ENCODE measurements at regions not wholly inside any gene's neighbourhood (a gene's known extent, or its start where the extent isn't known, plus 50 kb on each side); places are given as distances from the start of the nearest gene placed in this dataset.
"Not testable (repeated sequence)": the region's sequence is repeated elsewhere in the genome, so short reads cannot be mapped to it uniquely, and the experiment has no call there.

DNA sequence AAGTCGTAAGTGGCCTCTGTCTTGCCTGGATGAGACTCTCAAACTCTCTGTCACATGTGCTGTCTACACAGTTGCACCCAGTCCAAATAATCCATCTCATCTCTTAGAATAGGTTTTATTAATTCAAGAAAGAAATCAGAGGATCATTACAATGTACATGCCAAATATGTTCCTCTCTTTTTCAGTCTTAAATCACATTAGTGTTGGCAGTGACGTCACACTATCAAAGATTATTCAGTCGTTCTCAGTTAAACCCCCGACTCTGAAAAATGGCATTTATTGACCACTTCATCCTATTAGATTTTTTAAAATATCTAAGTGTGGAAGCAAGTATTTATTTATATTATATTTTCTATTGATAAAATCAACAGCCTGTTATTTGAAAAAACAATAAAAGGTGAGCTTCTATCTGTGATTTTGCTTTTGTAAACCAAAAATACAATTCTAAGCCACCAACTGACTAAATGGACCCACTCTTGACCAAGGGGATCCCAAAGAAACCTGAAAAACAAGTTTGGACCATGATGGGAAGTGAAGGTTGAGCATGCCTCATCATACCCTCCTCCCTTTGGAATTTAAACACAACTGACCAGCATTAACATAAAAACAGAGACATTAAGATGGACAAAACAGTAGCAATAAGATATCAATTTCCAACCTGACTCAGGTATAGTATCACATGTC is 1894.4 kb upstream of the LRRTM1 start:
- Histone ChIP-seq H3K9me3 (replicated peaks; ENCODE audit: control insufficient read depth, low read depth, low read length) (no peaks in the 10 kb centered on the region), H3K27ac (ENCODE audit: low read length) (no peak overlapping the region), H3K27me3 (ENCODE audit: control insufficient read depth, insufficient read depth, low read length) (no peaks in the 10 kb centered on the region), H3K4me3 (ENCODE audit: low read length) (no peak overlapping the region), H3K36me3 (ENCODE audit: control insufficient read depth, insufficient read depth, low read length) (no peaks in the 10 kb centered on the region), H3K4me1 (ENCODE audit: control insufficient read depth, insufficient read depth, low read length) (no peaks in the 10 kb centered on the region)
- no CpG with 5 or more reads among the region's 4 CpGs for WGBS (ENCODE audit: insufficient coverage)
- no peak for DNase-seq

DNA sequence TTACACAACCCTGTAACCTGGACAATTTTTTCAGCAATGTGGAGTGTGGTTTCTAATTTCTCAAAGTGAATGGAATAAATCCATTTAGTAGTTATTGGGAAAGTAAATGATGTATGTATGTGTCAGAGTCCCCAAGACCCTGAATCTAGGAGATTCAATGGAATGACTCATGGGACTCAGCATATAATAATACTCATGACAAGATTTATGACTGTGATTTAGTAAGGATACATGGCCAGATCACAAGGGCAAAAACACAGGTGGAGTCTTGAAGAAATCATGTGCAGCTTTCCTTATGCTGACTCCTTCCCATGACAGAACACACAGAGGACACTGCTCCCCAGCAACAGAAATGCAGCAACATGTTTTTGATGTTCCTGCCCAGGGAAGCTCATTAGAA is 1877.7 kb upstream of the LRRTM1 start:
- no peak overlapping the region for H3K4me3 ChIP-seq (ENCODE audit: low read length)
- no peak for DNase-seq
- H3K9me3 ChIP-seq (replicated peaks; ENCODE audit: control insufficient read depth, low read depth, low read length): no peaks in the 10 kb centered on the region
- no peak overlapping the region for H3K27ac ChIP-seq (ENCODE audit: low read length)
- no peaks in the 10 kb centered on the region for H3K27me3 ChIP-seq (ENCODE audit: control insufficient read depth, insufficient read depth, low read length)
- no peaks in the 10 kb centered on the region for H3K36me3 ChIP-seq (ENCODE audit: control insufficient read depth, insufficient read depth, low read length)
- H3K4me1 ChIP-seq (ENCODE audit: control insufficient read depth, insufficient read depth, low read length): no peaks in the 10 kb centered on the region

DNA sequence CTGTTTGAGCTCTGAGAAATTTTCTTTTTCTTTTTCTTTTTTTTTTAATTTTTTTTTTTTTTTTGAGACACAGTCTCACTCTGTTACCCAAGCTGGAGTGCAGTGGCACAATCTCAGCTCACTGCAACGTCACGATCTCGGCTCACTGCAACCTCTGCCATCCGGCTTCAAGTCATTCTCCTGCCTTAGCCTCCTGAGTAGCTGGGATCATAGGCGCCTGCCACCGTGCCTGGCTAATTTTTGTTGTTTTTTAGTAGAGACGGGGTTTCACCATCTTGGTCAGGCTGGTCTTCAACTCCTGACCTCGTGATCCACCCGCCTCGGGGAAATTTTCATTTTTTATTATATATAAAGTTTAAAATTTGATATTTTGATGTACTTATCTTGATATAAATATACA is 1870.7 kb upstream of the LRRTM1 start:
- DNase-seq; H3K4me3 ChIP-seq (ENCODE audit: low read length); H3K36me3 ChIP-seq (ENCODE audit: control insufficient read depth, insufficient read depth, low read length); H3K27me3 ChIP-seq (ENCODE audit: control insufficient read depth, insufficient read depth, low read length); H3K27ac ChIP-seq (ENCODE audit: low read length); H3K4me1 ChIP-seq (ENCODE audit: control insufficient read depth, insufficient read depth, low read length); H3K9me3 ChIP-seq (replicated peaks; ENCODE audit: control insufficient read depth, low read depth, low read length): not testable (repeated sequence)
- 92% methylated on average over 4 of the region's 10 CpGs for WGBS (ENCODE audit: insufficient coverage)

DNA sequence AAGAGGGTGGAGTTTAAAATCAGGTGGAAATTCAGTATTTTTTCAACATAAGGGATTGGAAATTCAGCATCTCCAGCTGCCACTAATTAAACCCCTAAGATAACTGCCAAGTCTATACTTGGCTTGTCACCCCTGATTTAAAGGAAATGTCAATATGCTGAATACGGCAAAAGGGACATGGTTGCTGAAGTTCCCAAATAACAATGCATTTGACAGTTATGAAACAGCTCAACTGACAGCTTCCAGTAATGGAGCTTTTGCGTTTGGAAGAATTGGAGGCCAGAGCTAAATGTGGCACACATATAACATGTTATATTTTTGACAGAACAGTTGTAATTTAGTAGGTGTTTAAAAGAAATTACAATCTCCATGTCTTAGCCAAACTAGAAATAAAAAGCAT is 1867.9 kb upstream of the LRRTM1 start:
- Histone ChIP-seq H3K27me3 (ENCODE audit: control insufficient read depth, insufficient read depth, low read length) (no peaks in the 10 kb centered on the region), H3K4me1 (ENCODE audit: control insufficient read depth, insufficient read depth, low read length) (no peaks in the 10 kb centered on the region), H3K36me3 (ENCODE audit: control insufficient read depth, insufficient read depth, low read length) (no peaks in the 10 kb centered on the region), H3K9me3 (replicated peaks; ENCODE audit: control insufficient read depth, low read depth, low read length) (no peaks in the 10 kb centered on the region), H3K4me3 (ENCODE audit: low read length) (no peak overlapping the region), H3K27ac (ENCODE audit: low read length) (no peak overlapping the region)
- no peak for DNase-seq
- WGBS (ENCODE audit: insufficient coverage): no CpG with 5 or more reads among the region's 2 CpGs

DNA sequence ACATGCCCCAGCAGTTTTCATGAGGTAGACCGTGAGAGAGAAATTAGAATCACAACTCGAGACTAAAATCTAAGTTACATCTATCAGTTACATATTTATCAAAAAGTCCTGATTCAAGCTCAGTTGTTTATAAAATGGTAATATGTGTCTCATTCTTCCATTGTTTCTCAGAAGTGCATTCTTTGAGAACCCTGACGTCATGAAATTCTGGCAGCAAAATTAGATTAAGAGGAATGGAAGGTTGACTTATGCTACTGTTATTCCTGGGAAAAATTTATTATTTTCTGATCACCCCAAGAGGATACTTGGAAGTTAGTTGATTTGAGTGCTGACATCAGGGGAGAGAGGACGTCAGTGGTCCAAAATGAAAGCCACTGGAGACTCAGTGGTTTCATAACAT is 1864.8 kb upstream of the LRRTM1 start:
- H3K27ac ChIP-seq (ENCODE audit: low read length): no peak overlapping the region
- H3K36me3 ChIP-seq (ENCODE audit: control insufficient read depth, insufficient read depth, low read length): no peaks in the 10 kb centered on the region
- DNase-seq: no peak
- 70% methylated on average over 2 of the region's 4 CpGs for WGBS (ENCODE audit: insufficient coverage)
- H3K4me1 ChIP-seq (ENCODE audit: control insufficient read depth, insufficient read depth, low read length): no peaks in the 10 kb centered on the region
- no peaks in the 10 kb centered on the region for H3K9me3 ChIP-seq (replicated peaks; ENCODE audit: control insufficient read depth, low read depth, low read length)
- H3K27me3 ChIP-seq (ENCODE audit: control insufficient read depth, insufficient read depth, low read length): no peaks in the 10 kb centered on the region
- H3K4me3 ChIP-seq (ENCODE audit: low read length): no peak overlapping the region

GRCh38 chr2:82165377-82165776 is 1860.8 kb upstream of the LRRTM1 start:
- H3K36me3 ChIP-seq (ENCODE audit: control insufficient read depth, insufficient read depth, low read length): no peaks in the 10 kb centered on the region
- H3K27me3 ChIP-seq (ENCODE audit: control insufficient read depth, insufficient read depth, low read length): no peaks in the 10 kb centered on the region
- no peak for DNase-seq
- H3K4me3 ChIP-seq (ENCODE audit: low read length): no peak overlapping the region
- no peak overlapping the region for H3K27ac ChIP-seq (ENCODE audit: low read length)
- H3K4me1 ChIP-seq (ENCODE audit: control insufficient read depth, insufficient read depth, low read length): no peaks in the 10 kb centered on the region
- H3K9me3 ChIP-seq (replicated peaks; ENCODE audit: control insufficient read depth, low read depth, low read length): no peaks in the 10 kb centered on the region

DNA sequence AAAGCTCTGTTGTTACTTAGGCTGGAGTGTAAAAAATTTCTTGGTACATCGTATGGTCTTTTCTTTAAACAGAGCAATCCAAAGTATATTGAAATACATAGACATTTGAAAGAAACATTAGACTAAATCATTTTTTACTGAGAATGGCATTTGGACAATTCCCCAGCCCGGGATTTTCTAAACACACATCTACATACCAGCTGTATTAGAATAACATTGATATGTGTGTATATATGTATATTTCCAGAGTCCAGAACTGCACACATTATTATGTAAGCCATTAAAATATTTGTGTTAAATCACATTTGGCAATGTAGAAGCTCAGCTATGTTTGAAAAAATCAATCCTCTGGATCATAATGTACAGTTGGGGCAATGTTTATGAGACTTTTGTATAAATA is 1853.6 kb upstream of the LRRTM1 start:
- peak; percentile 4 for DNase-seq
- H3K36me3 ChIP-seq (ENCODE audit: control insufficient read depth, insufficient read depth, low read length): no peaks in the 10 kb centered on the region
- no peaks in the 10 kb centered on the region for H3K4me1 ChIP-seq (ENCODE audit: control insufficient read depth, insufficient read depth, low read length)
- H3K27me3 ChIP-seq (ENCODE audit: control insufficient read depth, insufficient read depth, low read length): no peaks in the 10 kb centered on the region
- no peaks in the 10 kb centered on the region for H3K9me3 ChIP-seq (replicated peaks; ENCODE audit: control insufficient read depth, low read depth, low read length)
- no peak overlapping the region for H3K27ac ChIP-seq (ENCODE audit: low read length)
- WGBS (ENCODE audit: insufficient coverage): no CpG with 5 or more reads among the region's 2 CpGs
- no peak overlapping the region for H3K4me3 ChIP-seq (ENCODE audit: low read length)

- Histone ChIP-seq H3K9me3 (replicated peaks; ENCODE audit: control insufficient read depth, low read depth, low read length) (no peaks in the 10 kb centered on the region), H3K36me3 (ENCODE audit: control insufficient read depth, insufficient read depth, low read length) (no peaks in the 10 kb centered on the region), H3K27ac (ENCODE audit: low read length) (no peak overlapping the region), H3K4me3 (ENCODE audit: low read length) (no peak overlapping the region), H3K27me3 (ENCODE audit: control insufficient read depth, insufficient read depth, low read length) (no peaks in the 10 kb centered on the region), H3K4me1 (ENCODE audit: control insufficient read depth, insufficient read depth, low read length) (no peaks in the 10 kb centered on the region)
- no CpG with 5 or more reads among the region's 4 CpGs for WGBS (ENCODE audit: insufficient coverage)
- no peak for DNase-seq
These were observed 1850.9 kb upstream of the LRRTM1 start for GRCh38 chr2:82155469-82155868.

GRCh38 chr2:82143343-82143742 is 1838.8 kb upstream of the LRRTM1 start:
- Histone ChIP-seq H3K4me1 (ENCODE audit: control insufficient read depth, insufficient read depth, low read length) (no peaks in the 10 kb centered on the region), H3K36me3 (ENCODE audit: control insufficient read depth, insufficient read depth, low read length) (no peaks in the 10 kb centered on the region), H3K9me3 (replicated peaks; ENCODE audit: control insufficient read depth, low read depth, low read length) (no peaks in the 10 kb centered on the region), H3K4me3 (ENCODE audit: low read length) (no peak overlapping the region), H3K27ac (ENCODE audit: low read length) (no peak overlapping the region), H3K27me3 (ENCODE audit: control insufficient read depth, insufficient read depth, low read length) (no peaks in the 10 kb centered on the region)
- DNase-seq: no peak

- no peaks in the 10 kb centered on the region for H3K4me1 ChIP-seq (ENCODE audit: control insufficient read depth, insufficient read depth, low read length)
- H3K9me3 ChIP-seq (replicated peaks; ENCODE audit: control insufficient read depth, low read depth, low read length): no peaks in the 10 kb centered on the region
- DNase-seq: no peak
- WGBS (ENCODE audit: insufficient coverage): no CpG with 5 or more reads among the region's 5 CpGs
- no peak overlapping the region for H3K27ac ChIP-seq (ENCODE audit: low read length)
- no peak overlapping the region for H3K4me3 ChIP-seq (ENCODE audit: low read length)
- H3K27me3 ChIP-seq (ENCODE audit: control insufficient read depth, insufficient read depth, low read length): no peaks in the 10 kb centered on the region
- no peaks in the 10 kb centered on the region for H3K36me3 ChIP-seq (ENCODE audit: control insufficient read depth, insufficient read depth, low read length)
These were observed 1835.5 kb upstream of the LRRTM1 start for GRCh38 chr2:82139979-82140611.

GRCh38 chr2:82137441-82137840 is 1832.9 kb upstream of the LRRTM1 start:
- Histone ChIP-seq H3K36me3 (ENCODE audit: control insufficient read depth, insufficient read depth, low read length) (no peaks in the 10 kb centered on the region), H3K4me3 (ENCODE audit: low read length) (no peak overlapping the region), H3K4me1 (ENCODE audit: control insufficient read depth, insufficient read depth, low read length) (no peaks in the 10 kb centered on the region), H3K27ac (ENCODE audit: low read length) (no peak overlapping the region), H3K27me3 (ENCODE audit: control insufficient read depth, insufficient read depth, low read length) (no peaks in the 10 kb centered on the region), H3K9me3 (replicated peaks; ENCODE audit: control insufficient read depth, low read depth, low read length) (no peaks in the 10 kb centered on the region)
- no peak for DNase-seq
- WGBS (ENCODE audit: insufficient coverage): no CpG with 5 or more reads among the region's 8 CpGs
